Heart left ventricle (tissue), 13 donors: ENCODE measurements at regions not wholly inside any gene's neighbourhood (a gene's known extent, or its start where the extent isn't known, plus 50 kb on each side); places are given as distances from the start of the nearest gene placed in this dataset.

Experiments
- POLR2A ChIP-seq, 2 donors: fragments of 450-650 bp; IDR thresholded peaks; one replicate each; pipeline ENCODE4 v1.6.1; 2017; ENCODE audit warnings: antibody characterized with exemption in 2 of 2, mild to moderate bottlenecking in 2 of 2, moderate library complexity in 2 of 2
- TF ChIP-seq, protein P1 (sequence below), 12 donors: fragments of 200-600 bp; sonication (generic) in 4 of 12; IDR thresholded peaks; one replicate each; pipeline versions ENCODE4 v1.5.0 to v1.8.0; 2018 to 2022; ENCODE audit warnings: antibody characterized with exemption in 12 of 12, mild to moderate bottlenecking in 5 of 12
- donor health status: ischemic (EF 13 %, LVEDD 7.1; RV severe dilation, severe dysfunction).
- donor health status: DM: no; HTN: yes; CAD: no.
- donor health status: DM: no; HTN: no; CAD: no.
- donor health status: ischemic (EF 25% LVEDD 6.9; RV normal size, moderate dysfunction).
- donor health status: ischemic (EF 25% LVEDD 5.7; RV mildly dilated, moderate dysfunction).
- donor health status: ischemic (EF 35%, LVEDD 5.7; RV mildly dilated, moderate dysfunction).
- donor health status: nonischemic (EF 11% LVEDD 7.7; RV severe dilation, severe dysfunction).
- donor health status: DM: yes; HTN: yes; CAD: no.
- donor health status: PGD.
- donor health status: ischemic (EF 29% LVEDD 5.4; RV normal size, mild dysfunction).
- donor health status: nonischemic (EF 23%, LVEDD 6.1; RV moderate dilation, normal function).

DNA sequence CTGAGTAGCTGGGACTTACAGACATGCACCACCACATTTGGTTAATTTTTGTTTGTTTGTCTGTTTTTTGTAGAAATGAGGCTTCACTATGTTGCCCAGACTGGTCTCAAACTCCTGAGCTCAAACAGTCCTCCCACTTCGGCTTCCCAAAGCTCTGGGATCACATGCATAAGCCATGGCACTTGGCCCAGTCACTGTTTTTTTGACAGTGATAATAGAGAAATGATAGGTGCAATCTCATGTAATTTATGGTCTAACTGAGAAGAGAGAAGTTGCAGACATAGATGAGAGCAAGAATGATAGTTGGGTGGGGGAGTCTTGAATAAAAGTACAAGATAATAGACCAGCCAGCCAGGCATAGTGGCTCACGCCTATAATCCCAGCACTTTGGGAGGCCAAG lies 89.7 kb upstream of the TNRC6A start:
- TF ChIP-seq, protein P1, sequence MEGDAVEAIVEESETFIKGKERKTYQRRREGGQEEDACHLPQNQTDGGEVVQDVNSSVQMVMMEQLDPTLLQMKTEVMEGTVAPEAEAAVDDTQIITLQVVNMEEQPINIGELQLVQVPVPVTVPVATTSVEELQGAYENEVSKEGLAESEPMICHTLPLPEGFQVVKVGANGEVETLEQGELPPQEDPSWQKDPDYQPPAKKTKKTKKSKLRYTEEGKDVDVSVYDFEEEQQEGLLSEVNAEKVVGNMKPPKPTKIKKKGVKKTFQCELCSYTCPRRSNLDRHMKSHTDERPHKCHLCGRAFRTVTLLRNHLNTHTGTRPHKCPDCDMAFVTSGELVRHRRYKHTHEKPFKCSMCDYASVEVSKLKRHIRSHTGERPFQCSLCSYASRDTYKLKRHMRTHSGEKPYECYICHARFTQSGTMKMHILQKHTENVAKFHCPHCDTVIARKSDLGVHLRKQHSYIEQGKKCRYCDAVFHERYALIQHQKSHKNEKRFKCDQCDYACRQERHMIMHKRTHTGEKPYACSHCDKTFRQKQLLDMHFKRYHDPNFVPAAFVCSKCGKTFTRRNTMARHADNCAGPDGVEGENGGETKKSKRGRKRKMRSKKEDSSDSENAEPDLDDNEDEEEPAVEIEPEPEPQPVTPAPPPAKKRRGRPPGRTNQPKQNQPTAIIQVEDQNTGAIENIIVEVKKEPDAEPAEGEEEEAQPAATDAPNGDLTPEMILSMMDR (IDR thresholded peaks at IDR 0.05) = no peak
- no peak for TF ChIP-seq POLR2A (IDR thresholded peaks at IDR 0.05)
